GM06990 (cell line): ENCODE measurements at regions not wholly inside any gene's neighbourhood (a gene's known extent, or its start where the extent isn't known, plus 50 kb on each side); places are given as distances from the start of the nearest gene placed in this dataset.

Experiments used
- DNase-seq: peaks from one replicate; pipeline ENCODE4 v3.0.0-alpha.2; 2011; ENCODE audit not compliant: insufficient read length; ENCODE audit errors: extremely low read depth
- H3K27me3 ChIP-seq: replicated peaks from 2 replicates; pipeline ENCODE4 v1.6.0; 2011; ENCODE audit warnings: low read length; ENCODE audit not compliant: control insufficient read depth, insufficient read depth
- H3K36me3 ChIP-seq: 2 replicates; pipeline ENCODE4 v1.5.1; 2011; ENCODE audit warnings: low read length; ENCODE audit not compliant: control insufficient read depth, insufficient read depth
- H3K4me3 ChIP-seq: replicated peaks from 2 replicates; pipeline ENCODE4 v1.5.1; 2011; ENCODE audit warnings: low read depth, mild to moderate bottlenecking, control low read depth, low read length
- TF ChIP-seq, protein P1 (sequence below): IDR thresholded peaks from 2 replicates; pipeline ENCODE4 v1.5.1; 2011; ENCODE audit warnings: low read length, control low read depth, mild to moderate bottlenecking, inconsistent platforms; ENCODE audit not compliant: insufficient read depth, poor library complexity, severe bottlenecking

GRCh38 chr9:30713243-30713642 lies 1671.2 kb upstream of the ACO1 start:
- Histone ChIP-seq H3K36me3 (no peaks in the 10 kb centered on the region), H3K4me3 (no peak overlapping the region), H3K27me3 (no peaks in the 10 kb centered on the region)
- DNase-seq, result no peak
- TF ChIP-seq, protein P1, sequence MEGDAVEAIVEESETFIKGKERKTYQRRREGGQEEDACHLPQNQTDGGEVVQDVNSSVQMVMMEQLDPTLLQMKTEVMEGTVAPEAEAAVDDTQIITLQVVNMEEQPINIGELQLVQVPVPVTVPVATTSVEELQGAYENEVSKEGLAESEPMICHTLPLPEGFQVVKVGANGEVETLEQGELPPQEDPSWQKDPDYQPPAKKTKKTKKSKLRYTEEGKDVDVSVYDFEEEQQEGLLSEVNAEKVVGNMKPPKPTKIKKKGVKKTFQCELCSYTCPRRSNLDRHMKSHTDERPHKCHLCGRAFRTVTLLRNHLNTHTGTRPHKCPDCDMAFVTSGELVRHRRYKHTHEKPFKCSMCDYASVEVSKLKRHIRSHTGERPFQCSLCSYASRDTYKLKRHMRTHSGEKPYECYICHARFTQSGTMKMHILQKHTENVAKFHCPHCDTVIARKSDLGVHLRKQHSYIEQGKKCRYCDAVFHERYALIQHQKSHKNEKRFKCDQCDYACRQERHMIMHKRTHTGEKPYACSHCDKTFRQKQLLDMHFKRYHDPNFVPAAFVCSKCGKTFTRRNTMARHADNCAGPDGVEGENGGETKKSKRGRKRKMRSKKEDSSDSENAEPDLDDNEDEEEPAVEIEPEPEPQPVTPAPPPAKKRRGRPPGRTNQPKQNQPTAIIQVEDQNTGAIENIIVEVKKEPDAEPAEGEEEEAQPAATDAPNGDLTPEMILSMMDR, result no peak

GRCh38 chr9:30714389-30714788 lies 1670.1 kb upstream of the ACO1 start:
- H3K27me3 ChIP-seq, result no peaks in the 10 kb centered on the region
- DNase-seq, result no peak
- TF ChIP-seq, protein P1, result no peak
- no peaks in the 10 kb centered on the region for H3K36me3 ChIP-seq
- no peak overlapping the region for H3K4me3 ChIP-seq

GRCh38 chr9:30718483-30718882 lies 1666.0 kb upstream of the ACO1 start:
- DNase-seq, result no peak
- TF ChIP-seq, protein P1, result no peak
- no peaks in the 10 kb centered on the region for H3K27me3 ChIP-seq
- no peaks in the 10 kb centered on the region for H3K36me3 ChIP-seq
- no peak overlapping the region for H3K4me3 ChIP-seq

- Histone ChIP-seq H3K36me3 (no peaks in the 10 kb centered on the region), H3K27me3 (no peaks in the 10 kb centered on the region), H3K4me3 (no peak overlapping the region)
- TF ChIP-seq, protein P1, result no peak
- no peak for DNase-seq
These were observed 1662.4 kb upstream of the ACO1 start for GRCh38 chr9:30722065-30722464.

DNA sequence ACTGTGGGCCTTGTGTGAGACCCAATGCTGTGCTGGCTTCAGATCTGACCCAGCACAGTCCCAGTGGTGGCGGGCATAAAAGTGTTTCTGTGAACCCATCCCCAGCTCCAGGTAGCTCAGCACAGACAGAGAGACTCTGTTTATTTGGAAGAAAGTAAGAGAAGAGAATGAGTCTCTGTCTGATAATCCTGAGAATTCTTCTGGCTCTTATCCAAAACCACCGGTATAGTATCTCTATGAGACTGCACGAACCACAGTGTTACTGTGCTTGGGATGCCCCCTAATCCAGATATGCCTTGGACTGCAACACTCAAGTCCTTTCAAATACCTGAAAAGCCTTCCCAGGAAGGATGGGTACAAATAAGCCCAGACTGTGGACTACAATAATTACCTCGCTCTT lies 1660.8 kb upstream of the ACO1 start:
- TF ChIP-seq, protein P1, result no peak
- Histone ChIP-seq H3K4me3 (no peak overlapping the region), H3K36me3 (no peaks in the 10 kb centered on the region), H3K27me3 (no peaks in the 10 kb centered on the region)
- no peak for DNase-seq

DNA sequence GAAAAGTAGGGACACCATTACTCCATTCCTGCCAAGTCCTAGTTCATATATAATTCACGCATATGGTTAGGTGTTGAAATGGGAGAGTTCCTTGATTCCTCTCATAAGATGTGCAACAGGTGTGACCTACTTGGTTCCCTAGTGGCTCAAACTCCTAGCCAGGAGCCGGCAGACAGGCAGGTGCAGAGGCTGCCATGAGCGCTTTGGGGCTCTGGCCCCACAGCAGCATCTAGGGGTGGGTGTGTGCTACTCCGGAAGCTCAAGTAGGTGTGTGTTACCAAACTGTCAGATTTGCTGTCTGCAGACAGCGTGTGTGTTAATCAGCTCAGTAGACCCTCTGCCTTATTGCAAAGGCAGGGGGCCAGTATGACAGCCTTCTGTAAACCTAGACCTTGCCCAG lies 1652.4 kb upstream of the ACO1 start:
- no peaks in the 10 kb centered on the region for H3K27me3 ChIP-seq
- TF ChIP-seq, protein P1, result no peak
- H3K36me3 ChIP-seq, result no peaks in the 10 kb centered on the region
- no peak for DNase-seq
- no peak overlapping the region for H3K4me3 ChIP-seq
